Left ventricle myocardium inferior (tissue), 1 donor: ENCODE measurements at regions not wholly inside any gene's neighbourhood (a gene's known extent, or its start where the extent isn't known, plus 50 kb on each side); places are given as distances from the start of the nearest gene placed in this dataset.

ENCODE experiments used
- DNase-seq: peaks from one replicate; pipeline ENCODE4 v3.0.0-alpha.2; 2020
- H3K27ac ChIP-seq: fragments of 200-600 bp; replicated peaks from 2 replicates; pipeline ENCODE4 v1.8.0; 2021
- H3K27me3 ChIP-seq: fragments of 200-600 bp; 2 replicates; pipeline ENCODE4 v1.8.0; 2021; ENCODE audit warnings: low read depth
- H3K36me3 ChIP-seq: fragments of 200-600 bp; 2 replicates; pipeline ENCODE4 v1.8.0; 2021
- H3K4me1 ChIP-seq: fragments of 200-600 bp; 2 replicates; pipeline ENCODE4 v1.8.0; 2021
- H3K4me3 ChIP-seq: fragments of 200-600 bp; 2 replicates; pipeline ENCODE4 v1.8.0; 2021; ENCODE audit warnings: mild to moderate bottlenecking, moderate library complexity
- H3K9me3 ChIP-seq: fragments of 200-600 bp; replicated peaks from 2 replicates; pipeline ENCODE4 v1.8.0; 2021
- CTCF ChIP-seq: fragments of 200-600 bp; IDR thresholded peaks from 2 replicates; pipeline ENCODE4 v1.8.0; 2021; ENCODE audit warnings: antibody characterized with exemption, mild to moderate bottlenecking, borderline replicate concordance
- intact Hi-C: fragments of 100-400 bp; cut with micrococcal nuclease; formaldehyde crosslinking; loops from one replicate; pipeline ENCODE4 v1.11.0; 2022
- donor health status: DM: no; HTN: yes; CAD: no; lungs with severe emphysema.

GRCh38 chr10:31617133-31617532 is 298.1 kb downstream of the ZEB1 start:
- Histone ChIP-seq H3K36me3 (no peaks in the 10 kb centered on the region), H3K4me1 (peaks cover 38% of the 10 kb centered on the region), H3K9me3 (peaks cover 10% of the 10 kb centered on the region), H3K27me3 (no peaks in the 10 kb centered on the region), H3K4me3 (no peak overlapping the region), H3K27ac (no peak overlapping the region)
- intact Hi-C loops, result no loop called here
- DNase-seq, result no peak
- TF ChIP-seq CTCF, result no peak

- Histone ChIP-seq H3K36me3 (no peaks in the 10 kb centered on the region), H3K27me3 (no peaks in the 10 kb centered on the region), H3K9me3 (peaks cover 10% of the 10 kb centered on the region), H3K4me3 (no peak overlapping the region), H3K27ac (no peak overlapping the region), H3K4me1 (peaks cover 34% of the 10 kb centered on the region)
- TF ChIP-seq CTCF, result no peak
- no peak for DNase-seq
- intact Hi-C loops, result no loop called here
These were observed 296.1 kb downstream of the ZEB1 start for GRCh38 chr10:31615129-31615528.

GRCh38 chr10:31614611-31615010 is 295.6 kb downstream of the ZEB1 start:
- TF ChIP-seq CTCF, result no peak
- Histone ChIP-seq H3K27me3 (no peaks in the 10 kb centered on the region), H3K9me3 (peaks cover 10% of the 10 kb centered on the region), H3K36me3 (no peaks in the 10 kb centered on the region), H3K4me1 (peaks cover 29% of the 10 kb centered on the region), H3K27ac (no peak overlapping the region), H3K4me3 (no peak overlapping the region)
- intact Hi-C loops, result no loop called here
- no peak for DNase-seq

GRCh38 chr10:31612082-31612481 is 293.1 kb downstream of the ZEB1 start:
- intact Hi-C loops, result no loop called here
- no peaks in the 10 kb centered on the region for H3K36me3 ChIP-seq
- no peak overlapping the region for H3K4me3 ChIP-seq
- TF ChIP-seq CTCF, result no peak
- H3K27ac ChIP-seq, result no peak overlapping the region
- no peaks in the 10 kb centered on the region for H3K27me3 ChIP-seq
- H3K4me1 ChIP-seq, result peaks cover 11% of the 10 kb centered on the region
- H3K9me3 ChIP-seq, result peaks cover 10% of the 10 kb centered on the region
- no peak for DNase-seq

GRCh38 chr10:31611161-31611560 is 292.1 kb downstream of the ZEB1 start:
- TF ChIP-seq CTCF, result no peak
- DNase-seq, result no peak
- intact Hi-C loops, result no loop called here
- no peak overlapping the region for H3K27ac ChIP-seq
- no peaks in the 10 kb centered on the region for H3K27me3 ChIP-seq
- no peaks in the 10 kb centered on the region for H3K36me3 ChIP-seq
- peaks cover 18% of the 10 kb centered on the region for H3K4me1 ChIP-seq
- H3K4me3 ChIP-seq, result no peak overlapping the region
- peaks cover 10% of the 10 kb centered on the region for H3K9me3 ChIP-seq

- DNase-seq, result no peak
- Histone ChIP-seq H3K36me3 (no peaks in the 10 kb centered on the region), H3K27ac (no peak overlapping the region), H3K9me3 (no peaks in the 10 kb centered on the region), H3K4me1 (peaks cover 45% of the 10 kb centered on the region), H3K27me3 (no peaks in the 10 kb centered on the region), H3K4me3 (no peak overlapping the region)
- intact Hi-C loops, result no loop called here
- TF ChIP-seq CTCF, result no peak
These were observed 288.5 kb downstream of the ZEB1 start for GRCh38 chr10:31607481-31607880.
